Neural progenitor cell (in vitro differentiated cells): ENCODE measurements at regions not wholly inside any gene's neighbourhood (a gene's known extent, or its start where the extent isn't known, plus 50 kb on each side); places are given as distances from the start of the nearest gene placed in this dataset.

Source experiments
- EZH2 ChIP-seq: fragments of 200-600 bp; sonication (generic); IDR thresholded peaks from 2 replicates; pipeline ENCODE4 v1.6.1; 2017; ENCODE audit warnings: antibody characterized with exemption, mild to moderate bottlenecking, moderate library complexity
- EZH2phosphoT487 ChIP-seq: fragments of 200-600 bp; sonication (generic); IDR thresholded peaks from 2 replicates; pipeline ENCODE4 v1.6.1; 2017; ENCODE audit warnings: antibody characterized with exemption
- TF ChIP-seq, protein P1 (sequence below): fragments of 200-600 bp; sonication (generic); IDR thresholded peaks from 2 replicates; pipeline ENCODE4 v1.5.1; 2017; ENCODE audit warnings: antibody characterized with exemption, mild to moderate bottlenecking

DNA sequence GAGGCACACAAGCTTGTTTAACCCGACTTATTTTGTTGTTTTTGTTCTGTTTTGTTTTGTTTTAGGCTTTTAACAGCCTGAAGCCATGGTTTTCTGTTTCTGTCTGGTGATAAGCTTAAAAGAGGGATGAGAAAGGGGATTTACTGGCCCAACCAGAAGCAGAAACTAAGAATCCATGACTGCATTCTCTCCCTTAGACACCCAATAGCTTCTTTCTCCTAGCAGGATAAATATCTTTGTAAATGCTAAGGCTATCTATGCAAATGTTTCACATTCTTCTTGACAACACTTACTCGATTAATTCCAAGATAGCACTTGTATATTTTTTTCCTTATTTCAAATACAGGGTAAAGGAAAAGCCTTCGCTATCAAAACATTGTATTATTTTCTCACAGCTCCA lies 53.7 kb upstream of the SMAD1 start:
- no peak for TF ChIP-seq EZH2
- TF ChIP-seq, protein P1, sequence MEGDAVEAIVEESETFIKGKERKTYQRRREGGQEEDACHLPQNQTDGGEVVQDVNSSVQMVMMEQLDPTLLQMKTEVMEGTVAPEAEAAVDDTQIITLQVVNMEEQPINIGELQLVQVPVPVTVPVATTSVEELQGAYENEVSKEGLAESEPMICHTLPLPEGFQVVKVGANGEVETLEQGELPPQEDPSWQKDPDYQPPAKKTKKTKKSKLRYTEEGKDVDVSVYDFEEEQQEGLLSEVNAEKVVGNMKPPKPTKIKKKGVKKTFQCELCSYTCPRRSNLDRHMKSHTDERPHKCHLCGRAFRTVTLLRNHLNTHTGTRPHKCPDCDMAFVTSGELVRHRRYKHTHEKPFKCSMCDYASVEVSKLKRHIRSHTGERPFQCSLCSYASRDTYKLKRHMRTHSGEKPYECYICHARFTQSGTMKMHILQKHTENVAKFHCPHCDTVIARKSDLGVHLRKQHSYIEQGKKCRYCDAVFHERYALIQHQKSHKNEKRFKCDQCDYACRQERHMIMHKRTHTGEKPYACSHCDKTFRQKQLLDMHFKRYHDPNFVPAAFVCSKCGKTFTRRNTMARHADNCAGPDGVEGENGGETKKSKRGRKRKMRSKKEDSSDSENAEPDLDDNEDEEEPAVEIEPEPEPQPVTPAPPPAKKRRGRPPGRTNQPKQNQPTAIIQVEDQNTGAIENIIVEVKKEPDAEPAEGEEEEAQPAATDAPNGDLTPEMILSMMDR = no peak
- no peak for TF ChIP-seq EZH2phosphoT487
